GM21786 (cell line): ENCODE measurements at regions not wholly inside any gene's neighbourhood (a gene's known extent, or its start where the extent isn't known, plus 50 kb on each side); places are given as distances from the start of the nearest gene placed in this dataset.

Experiments used
- ATAC-seq: cut with Tn5 transposase; IDR thresholded peaks from one replicate; pipeline ENCODE4 v1.9.1; 2021; ENCODE audit not compliant: unreplicated experiment

GRCh38 chr10:55398497-55398882 is 597.5 kb upstream of the PCDH15 start:
- ATAC-seq, result no peak

- no peak for ATAC-seq
Observed at GRCh38 chr10:55397777-55398496, 596.9 kb upstream of the PCDH15 start.

GRCh38 chr10:55378196-55378595 is 577.2 kb upstream of the PCDH15 start:
- no peak for ATAC-seq

GRCh38 chr10:55374917-55375316 is 573.9 kb upstream of the PCDH15 start:
- ATAC-seq, result no peak

- no peak for ATAC-seq
Observed at GRCh38 chr10:55374060-55374459, 573.0 kb upstream of the PCDH15 start.

- ATAC-seq, result no peak
Observed at GRCh38 chr10:55369670-55370420, 568.8 kb upstream of the PCDH15 start.

- ATAC-seq, result no peak
Observed at GRCh38 chr10:55368467-55368866, 567.4 kb upstream of the PCDH15 start.

GRCh38 chr10:55367555-55367954 is 566.5 kb upstream of the PCDH15 start:
- ATAC-seq, result no peak

- ATAC-seq, result no peak
Observed at GRCh38 chr10:55358539-55358938, 557.5 kb upstream of the PCDH15 start.

GRCh38 chr10:55353414-55353813 is 552.4 kb upstream of the PCDH15 start:
- ATAC-seq, result no peak

GRCh38 chr10:55351431-55351830 is 550.4 kb upstream of the PCDH15 start:
- no peak for ATAC-seq

- ATAC-seq, result no peak
Observed at GRCh38 chr10:55348534-55348933, 547.5 kb upstream of the PCDH15 start.

- ATAC-seq, result no peak
Observed at GRCh38 chr10:55330486-55330885, 529.5 kb upstream of the PCDH15 start.

GRCh38 chr10:55329796-55330195 is 528.8 kb upstream of the PCDH15 start:
- no peak for ATAC-seq

- no peak for ATAC-seq
Observed at GRCh38 chr10:55320187-55320700, 519.2 kb upstream of the PCDH15 start.

GRCh38 chr10:55311848-55312635 is 511.0 kb upstream of the PCDH15 start:
- no peak for ATAC-seq

- no peak for ATAC-seq
Observed at GRCh38 chr10:55310143-55310542, 509.1 kb upstream of the PCDH15 start.

GRCh38 chr10:55305285-55305684 is 504.3 kb upstream of the PCDH15 start:
- no peak for ATAC-seq

GRCh38 chr10:55287346-55287745 is 486.3 kb upstream of the PCDH15 start:
- ATAC-seq, result no peak

- ATAC-seq, result no peak
Observed at GRCh38 chr10:55283031-55283430, 482.0 kb upstream of the PCDH15 start.

- ATAC-seq, result no peak
Observed at GRCh38 chr10:55280696-55281095, 479.7 kb upstream of the PCDH15 start.

- no peak for ATAC-seq
Observed at GRCh38 chr10:55277549-55277948, 476.5 kb upstream of the PCDH15 start.
